Peyer's patch (tissue), 4 donors: ENCODE measurements at regions not wholly inside any gene's neighbourhood (a gene's known extent, or its start where the extent isn't known, plus 50 kb on each side); places are given as distances from the start of the nearest gene placed in this dataset.
"Not testable (repeated sequence)": the region's sequence is repeated elsewhere in the genome, so short reads cannot be mapped to it uniquely, and the experiment has no call there.

ENCODE experiments used
- POLR2A ChIP-seq, 2 donors: fragments of 450-650 bp; IDR thresholded peaks; one replicate each; pipeline ENCODE4 v1.5.1; 2017; ENCODE audit warnings: antibody characterized with exemption in 2 of 2, mild to moderate bottlenecking in 2 of 2, moderate library complexity in 2 of 2
- TF ChIP-seq, protein P1 (sequence below), 6 experiments: fragments of 450-650 bp in 4 of 6; fragments of 200-600 bp in 2 of 6; sonication (generic) in 1 of 6; IDR thresholded peaks; one replicate each; pipeline ENCODE4 v1.5.1; 2017 to 2019; ENCODE audit warnings: antibody characterized with exemption in 6 of 6, mild to moderate bottlenecking in 3 of 6, moderate library complexity in 1 of 6

- not testable (repeated sequence) for TF ChIP-seq POLR2A (IDR thresholded peaks at IDR 0.05)
- TF ChIP-seq, protein P1, sequence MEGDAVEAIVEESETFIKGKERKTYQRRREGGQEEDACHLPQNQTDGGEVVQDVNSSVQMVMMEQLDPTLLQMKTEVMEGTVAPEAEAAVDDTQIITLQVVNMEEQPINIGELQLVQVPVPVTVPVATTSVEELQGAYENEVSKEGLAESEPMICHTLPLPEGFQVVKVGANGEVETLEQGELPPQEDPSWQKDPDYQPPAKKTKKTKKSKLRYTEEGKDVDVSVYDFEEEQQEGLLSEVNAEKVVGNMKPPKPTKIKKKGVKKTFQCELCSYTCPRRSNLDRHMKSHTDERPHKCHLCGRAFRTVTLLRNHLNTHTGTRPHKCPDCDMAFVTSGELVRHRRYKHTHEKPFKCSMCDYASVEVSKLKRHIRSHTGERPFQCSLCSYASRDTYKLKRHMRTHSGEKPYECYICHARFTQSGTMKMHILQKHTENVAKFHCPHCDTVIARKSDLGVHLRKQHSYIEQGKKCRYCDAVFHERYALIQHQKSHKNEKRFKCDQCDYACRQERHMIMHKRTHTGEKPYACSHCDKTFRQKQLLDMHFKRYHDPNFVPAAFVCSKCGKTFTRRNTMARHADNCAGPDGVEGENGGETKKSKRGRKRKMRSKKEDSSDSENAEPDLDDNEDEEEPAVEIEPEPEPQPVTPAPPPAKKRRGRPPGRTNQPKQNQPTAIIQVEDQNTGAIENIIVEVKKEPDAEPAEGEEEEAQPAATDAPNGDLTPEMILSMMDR (IDR thresholded peaks at IDR 0.05): not testable (repeated sequence)
These were observed 98.2 kb upstream of the NOX4 start for GRCh38 chr11:89589413-89589812.
